ENCODE measurements at regions not wholly inside any gene's neighbourhood (a gene's known extent, or its start where the extent isn't known, plus 50 kb on each side); places are given as distances from the start of the nearest gene placed in this dataset.

GRCh38 chr4:35975617-35976355 lies 268.5 kb downstream of the ARAP2 start:
- TF ChIP-seq NFIC (IDR thresholded peaks at IDR 0.05) (no peak), ZBTB7A (IDR thresholded peaks at IDR 0.05; ENCODE audit: low read depth) (no peak), EGR1 (IDR thresholded peaks at IDR 0.05) (no peak), TCF12 (IDR thresholded peaks at IDR 0.05; ENCODE audit: low read depth) (no peak), USF1 (IDR thresholded peaks at IDR 0.05) (no peak), MAX (IDR thresholded peaks at IDR 0.05) (no peak), CEBPB (IDR thresholded peaks at IDR 0.05) (no peak), YY1 (IDR thresholded peaks at IDR 0.05; ENCODE audit: low read depth) (no peak), TAF1 (IDR thresholded peaks at IDR 0.05; ENCODE audit: low read depth) (no peak), REST (IDR thresholded peaks at IDR 0.05; ENCODE audit: low read depth) (no peak), EP300 (IDR thresholded peaks at IDR 0.05; ENCODE audit: borderline replicate concordance) (no peak), RAD21 (IDR thresholded peaks at IDR 0.05; ENCODE audit: low read depth) (no peak), TEAD4 (IDR thresholded peaks at IDR 0.05) (no peak), FOXM1 (IDR thresholded peaks at IDR 0.05; ENCODE audit: borderline replicate concordance, low read depth) (no peak), CREB1 (IDR thresholded peaks at IDR 0.05; ENCODE audit: low read depth) (no peak)

GRCh38 chr4:35978551-35978950 lies 265.8 kb downstream of the ARAP2 start:
- TF ChIP-seq USF1 (IDR thresholded peaks at IDR 0.05) (no peak), TEAD4 (IDR thresholded peaks at IDR 0.05) (no peak), EP300 (IDR thresholded peaks at IDR 0.05; ENCODE audit: borderline replicate concordance) (no peak), MAX (IDR thresholded peaks at IDR 0.05) (no peak), CREB1 (IDR thresholded peaks at IDR 0.05; ENCODE audit: low read depth) (no peak), CEBPB (IDR thresholded peaks at IDR 0.05) (no peak), NFIC (IDR thresholded peaks at IDR 0.05) (no peak), TAF1 (IDR thresholded peaks at IDR 0.05; ENCODE audit: low read depth) (no peak), RAD21 (IDR thresholded peaks at IDR 0.05; ENCODE audit: low read depth) (no peak), EGR1 (IDR thresholded peaks at IDR 0.05) (no peak), YY1 (IDR thresholded peaks at IDR 0.05; ENCODE audit: low read depth) (no peak)

- no peak for TF ChIP-seq MAX (IDR thresholded peaks at IDR 0.05)
- TF ChIP-seq EP300 (IDR thresholded peaks at IDR 0.05; ENCODE audit: borderline replicate concordance) = no peak
Observed at GRCh38 chr4:35982318-35982717, 262.0 kb downstream of the ARAP2 start.

- TF ChIP-seq FOXM1 (IDR thresholded peaks at IDR 0.05; ENCODE audit: borderline replicate concordance, low read depth) = no peak
- no peak for TF ChIP-seq YY1 (IDR thresholded peaks at IDR 0.05; ENCODE audit: low read depth)
- TF ChIP-seq MAX (IDR thresholded peaks at IDR 0.05) = no peak
- TF ChIP-seq EGR1 (IDR thresholded peaks at IDR 0.05) = no peak
- TF ChIP-seq EP300 (IDR thresholded peaks at IDR 0.05; ENCODE audit: borderline replicate concordance) = no peak
- no peak for TF ChIP-seq CREB1 (IDR thresholded peaks at IDR 0.05; ENCODE audit: low read depth)
- no peak for TF ChIP-seq CEBPB (IDR thresholded peaks at IDR 0.05)
- TF ChIP-seq RAD21 (IDR thresholded peaks at IDR 0.05; ENCODE audit: low read depth) = no peak
- no peak for TF ChIP-seq TCF12 (IDR thresholded peaks at IDR 0.05; ENCODE audit: low read depth)
- TF ChIP-seq TAF1 (IDR thresholded peaks at IDR 0.05; ENCODE audit: low read depth) = no peak
- no peak for TF ChIP-seq NFIC (IDR thresholded peaks at IDR 0.05)
- TF ChIP-seq USF1 (IDR thresholded peaks at IDR 0.05) = no peak
- TF ChIP-seq REST (IDR thresholded peaks at IDR 0.05; ENCODE audit: low read depth) = no peak
- no peak for TF ChIP-seq ZBTB7A (IDR thresholded peaks at IDR 0.05; ENCODE audit: low read depth)
- no peak for TF ChIP-seq TEAD4 (IDR thresholded peaks at IDR 0.05)
Observed at GRCh38 chr4:35986537-35986936, 257.8 kb downstream of the ARAP2 start.

- TF ChIP-seq USF1 (IDR thresholded peaks at IDR 0.05) (no peak), NFIC (IDR thresholded peaks at IDR 0.05) (no peak), YY1 (IDR thresholded peaks at IDR 0.05; ENCODE audit: low read depth) (no peak), CREB1 (IDR thresholded peaks at IDR 0.05; ENCODE audit: low read depth) (no peak), CEBPB (IDR thresholded peaks at IDR 0.05) (no peak), TAF1 (IDR thresholded peaks at IDR 0.05; ENCODE audit: low read depth) (no peak), TEAD4 (IDR thresholded peaks at IDR 0.05) (no peak), FOXM1 (IDR thresholded peaks at IDR 0.05; ENCODE audit: borderline replicate concordance, low read depth) (no peak), REST (IDR thresholded peaks at IDR 0.05; ENCODE audit: low read depth) (no peak), EGR1 (IDR thresholded peaks at IDR 0.05) (no peak), ZBTB7A (IDR thresholded peaks at IDR 0.05; ENCODE audit: low read depth) (no peak), RAD21 (IDR thresholded peaks at IDR 0.05; ENCODE audit: low read depth) (no peak), TCF12 (IDR thresholded peaks at IDR 0.05; ENCODE audit: low read depth) (no peak), MAX (IDR thresholded peaks at IDR 0.05) (no peak)
Observed at GRCh38 chr4:35993606-35994005, 250.7 kb downstream of the ARAP2 start.
